Bronchial epithelial cell (primary cell): ENCODE measurements at regions not wholly inside any gene's neighbourhood (a gene's known extent, or its start where the extent isn't known, plus 50 kb on each side); places are given as distances from the start of the nearest gene placed in this dataset.

ENCODE experiments used
- DNase-seq: peaks from one replicate; pipeline ENCODE4 v3.0.0-alpha.2; 2010; ENCODE audit warnings: low read depth
- FAIRE-seq: peaks from 2 replicates; lab custom pipeline; 2011; peaks lifted over from hg19 to GRCh38; lab: Jason Lieb, UNC
- H3K27me3 ChIP-seq: 2 replicates; pipeline ENCODE4 v1.5.1; 2011; ENCODE audit warnings: low read length; ENCODE audit not compliant: control insufficient read depth, insufficient read depth
- H3K36me3 ChIP-seq: 2 replicates; pipeline ENCODE4 v1.5.1; 2011; ENCODE audit warnings: low read length; ENCODE audit not compliant: control insufficient read depth, insufficient read depth
- H3K4me3 ChIP-seq: 2 replicates; pipeline ENCODE4 v1.5.1; 2011; ENCODE audit warnings: mild to moderate bottlenecking, low read depth, low read length, control low read depth
- TF ChIP-seq, protein P1 (sequence below): IDR thresholded peaks from 2 replicates; pipeline ENCODE4 v1.5.1; 2011; ENCODE audit warnings: mild to moderate bottlenecking, moderate library complexity, low read length, control low read depth, inconsistent platforms; ENCODE audit not compliant: insufficient read depth, severe bottlenecking

DNA sequence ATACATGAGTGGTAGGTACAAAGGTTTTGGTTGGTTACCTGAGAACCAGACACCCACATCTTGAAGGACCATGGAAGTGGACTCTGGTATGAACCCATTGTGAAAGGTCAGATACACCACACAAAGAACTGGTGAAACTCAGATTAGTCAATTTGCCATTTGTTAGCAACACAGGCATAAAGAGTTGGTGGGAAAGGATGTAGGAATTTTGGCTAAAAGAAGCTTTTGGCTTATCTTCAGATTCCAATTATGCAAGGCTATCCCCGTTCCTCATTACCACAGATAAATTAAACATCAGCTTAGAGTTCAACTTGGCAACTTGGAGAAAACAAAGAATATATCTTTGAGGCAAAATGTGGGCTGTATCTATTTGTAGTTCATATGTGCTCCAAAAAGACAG lies 87.0 kb upstream of the IRF2BP2 start:
- no peaks in the 10 kb centered on the region for H3K36me3 ChIP-seq
- no peak overlapping the region for H3K4me3 ChIP-seq
- DNase-seq (no peak), FAIRE-seq (no peak)
- TF ChIP-seq, protein P1, sequence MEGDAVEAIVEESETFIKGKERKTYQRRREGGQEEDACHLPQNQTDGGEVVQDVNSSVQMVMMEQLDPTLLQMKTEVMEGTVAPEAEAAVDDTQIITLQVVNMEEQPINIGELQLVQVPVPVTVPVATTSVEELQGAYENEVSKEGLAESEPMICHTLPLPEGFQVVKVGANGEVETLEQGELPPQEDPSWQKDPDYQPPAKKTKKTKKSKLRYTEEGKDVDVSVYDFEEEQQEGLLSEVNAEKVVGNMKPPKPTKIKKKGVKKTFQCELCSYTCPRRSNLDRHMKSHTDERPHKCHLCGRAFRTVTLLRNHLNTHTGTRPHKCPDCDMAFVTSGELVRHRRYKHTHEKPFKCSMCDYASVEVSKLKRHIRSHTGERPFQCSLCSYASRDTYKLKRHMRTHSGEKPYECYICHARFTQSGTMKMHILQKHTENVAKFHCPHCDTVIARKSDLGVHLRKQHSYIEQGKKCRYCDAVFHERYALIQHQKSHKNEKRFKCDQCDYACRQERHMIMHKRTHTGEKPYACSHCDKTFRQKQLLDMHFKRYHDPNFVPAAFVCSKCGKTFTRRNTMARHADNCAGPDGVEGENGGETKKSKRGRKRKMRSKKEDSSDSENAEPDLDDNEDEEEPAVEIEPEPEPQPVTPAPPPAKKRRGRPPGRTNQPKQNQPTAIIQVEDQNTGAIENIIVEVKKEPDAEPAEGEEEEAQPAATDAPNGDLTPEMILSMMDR, result no peak
- H3K27me3 ChIP-seq, result no peaks in the 10 kb centered on the region

DNA sequence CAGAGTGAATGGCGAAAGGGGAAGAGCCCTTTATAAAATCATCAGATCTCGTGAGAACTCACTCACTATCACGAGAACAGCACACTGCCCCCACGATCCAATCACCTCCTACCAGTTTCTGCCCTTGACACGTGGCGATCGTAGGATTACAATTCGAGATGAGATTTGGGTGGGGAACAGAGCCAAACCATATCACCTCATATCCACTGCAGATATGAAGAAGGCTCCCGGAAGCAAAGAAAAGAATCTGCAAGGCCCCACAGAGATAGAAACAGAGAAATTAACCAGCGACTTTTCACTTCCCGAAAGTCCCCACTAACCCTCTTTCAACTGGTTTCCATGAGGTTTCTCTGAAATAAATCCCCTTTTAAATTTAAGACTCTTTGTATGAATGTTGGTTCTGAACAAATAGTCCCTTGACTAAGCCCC lies 86.2 kb upstream of the IRF2BP2 start:
- DNase-seq, result no peak
- TF ChIP-seq, protein P1, result no peak
- Histone ChIP-seq H3K36me3 (no peaks in the 10 kb centered on the region), H3K27me3 (no peaks in the 10 kb centered on the region), H3K4me3 (no peak overlapping the region)
- FAIRE-seq, result no peak

DNA sequence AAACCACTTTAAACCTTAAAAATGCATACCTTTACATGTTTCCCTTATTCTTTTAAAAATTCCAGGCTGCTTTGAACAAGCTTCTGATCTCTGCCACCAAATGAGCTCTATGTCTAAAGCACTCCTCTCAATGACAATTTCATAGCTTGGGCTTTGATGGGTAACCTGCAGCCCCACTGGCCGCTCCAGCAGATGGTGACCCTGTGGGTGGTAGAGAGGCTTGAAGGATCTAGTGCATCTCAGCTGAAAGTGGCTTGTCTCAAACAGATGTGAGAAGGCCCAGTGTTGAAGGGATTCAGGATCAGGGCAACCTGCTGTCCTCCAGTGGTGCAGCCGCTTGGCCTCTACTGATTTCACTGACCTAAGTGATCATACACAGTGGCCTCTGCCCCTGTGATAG lies 84.7 kb upstream of the IRF2BP2 start:
- no peak for FAIRE-seq
- TF ChIP-seq, protein P1, result no peak
- H3K4me3 ChIP-seq, result no peak overlapping the region
- H3K36me3 ChIP-seq, result no peaks in the 10 kb centered on the region
- DNase-seq, result no peak
- H3K27me3 ChIP-seq, result no peaks in the 10 kb centered on the region

DNA sequence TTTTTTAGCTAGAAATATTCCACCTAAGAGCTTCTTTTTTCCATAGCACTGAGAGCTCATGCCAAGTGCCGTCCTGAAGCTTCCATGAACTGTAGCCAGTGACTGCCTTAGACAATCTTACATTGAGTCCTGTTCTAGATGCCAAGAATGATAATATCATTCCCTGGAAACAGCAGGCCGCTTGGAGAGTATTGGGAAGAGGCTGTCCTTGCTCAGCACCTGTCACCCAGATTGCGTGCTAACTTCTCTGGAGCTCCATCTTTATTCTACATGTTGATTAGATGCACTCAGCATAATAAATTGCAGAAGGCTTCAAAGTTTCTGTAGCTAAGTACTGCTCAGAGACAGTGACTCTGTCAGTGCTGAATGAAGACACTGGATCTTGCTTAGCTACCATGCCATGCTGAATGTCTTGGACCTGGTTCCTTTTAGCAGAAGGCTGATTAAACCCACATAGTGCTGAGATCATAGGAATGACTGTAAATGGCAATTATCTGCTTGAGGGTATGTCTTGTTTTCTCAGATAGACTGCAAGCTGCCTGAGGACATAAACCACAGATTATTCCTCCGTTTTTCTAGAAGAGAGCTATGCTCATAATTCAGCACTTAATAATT lies 83.1 kb upstream of the IRF2BP2 start:
- Histone ChIP-seq H3K4me3 (no peak overlapping the region), H3K27me3 (no peaks in the 10 kb centered on the region), H3K36me3 (no peaks in the 10 kb centered on the region)
- FAIRE-seq, result no peak
- no peak for DNase-seq
- TF ChIP-seq, protein P1, result no peak

DNA sequence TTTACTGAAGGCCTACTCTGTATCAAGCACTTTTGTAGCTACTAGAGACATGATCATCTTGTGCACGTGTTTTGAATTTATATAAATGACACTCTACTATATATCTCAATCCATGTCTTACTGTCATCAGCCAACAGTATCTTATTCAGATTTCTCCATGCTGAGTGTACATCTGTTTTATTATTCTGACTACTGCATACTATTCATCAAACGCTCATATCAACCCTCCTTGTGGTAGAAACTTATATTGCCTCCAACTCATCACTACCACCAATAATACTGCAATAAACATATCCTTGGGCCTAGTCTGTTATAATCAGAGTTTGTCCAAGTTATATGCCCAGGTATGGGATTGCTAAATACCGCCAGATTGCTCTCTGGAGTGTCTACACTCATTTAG lies 81.6 kb upstream of the IRF2BP2 start:
- TF ChIP-seq, protein P1, result no peak
- Histone ChIP-seq H3K36me3 (no peaks in the 10 kb centered on the region), H3K27me3 (no peaks in the 10 kb centered on the region), H3K4me3 (no peak overlapping the region)
- DNase-seq, result peak; percentile 43
- no peak for FAIRE-seq

DNA sequence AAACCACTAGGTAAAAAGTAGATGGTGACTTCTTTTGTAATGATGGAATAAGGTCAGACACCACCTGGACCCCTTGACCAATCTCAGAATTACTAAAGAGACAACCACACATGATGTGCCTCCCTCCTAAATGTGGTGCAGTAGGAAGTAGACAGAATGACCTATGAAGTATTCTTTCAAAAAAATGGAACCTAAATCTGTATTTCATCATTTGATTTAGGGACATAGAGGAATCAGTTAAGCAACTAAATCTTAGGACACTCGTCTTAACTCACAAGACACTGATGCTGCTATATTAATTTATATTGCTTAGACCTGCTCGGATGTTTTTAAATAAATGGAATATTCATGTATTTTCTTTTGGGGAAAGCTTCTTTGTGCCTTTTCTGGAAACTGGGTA lies 80.9 kb upstream of the IRF2BP2 start:
- no peaks in the 10 kb centered on the region for H3K36me3 ChIP-seq

More for the DNA sequence above, 80.9 kb upstream of the IRF2BP2 start:
- no peak for FAIRE-seq
- H3K27me3 ChIP-seq, result no peaks in the 10 kb centered on the region
- TF ChIP-seq, protein P1, result no peak
- DNase-seq, result no peak
- H3K4me3 ChIP-seq, result no peak overlapping the region
